GM18909 (cell line): ENCODE measurements at regions not wholly inside any gene's neighbourhood (a gene's known extent, or its start where the extent isn't known, plus 50 kb on each side); places are given as distances from the start of the nearest gene placed in this dataset.

Source experiments
- ATAC-seq: cut with Tn5 transposase; IDR thresholded peaks from one replicate; pipeline ENCODE4 v1.9.1; 2021; ENCODE audit warnings: mild to moderate bottlenecking; ENCODE audit not compliant: unreplicated experiment, poor library complexity

GRCh38 chr6:87820343-87820984, 118.4 kb upstream of the AKIRIN2 start:
- ATAC-seq = no peak

DNA sequence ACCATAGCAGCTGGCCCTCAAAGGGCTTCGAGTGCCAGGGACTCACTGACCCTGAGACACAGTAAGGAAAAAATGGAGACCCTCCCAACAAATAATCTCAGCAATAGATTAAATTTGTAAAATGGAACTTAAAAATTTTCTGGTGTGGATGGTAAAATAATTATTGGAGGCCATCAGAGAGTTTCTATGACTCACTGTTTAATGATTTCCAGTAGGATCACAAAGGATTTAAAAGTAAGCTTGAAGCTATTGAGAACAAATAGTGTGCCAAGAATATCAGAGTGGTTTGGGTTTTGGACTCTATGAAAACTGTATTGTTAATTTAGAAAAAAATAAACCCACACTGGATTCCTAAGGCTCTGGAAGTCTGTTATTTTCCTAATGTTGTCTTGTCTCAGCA, 115.2 kb upstream of the AKIRIN2 start:
- ATAC-seq = no peak

DNA sequence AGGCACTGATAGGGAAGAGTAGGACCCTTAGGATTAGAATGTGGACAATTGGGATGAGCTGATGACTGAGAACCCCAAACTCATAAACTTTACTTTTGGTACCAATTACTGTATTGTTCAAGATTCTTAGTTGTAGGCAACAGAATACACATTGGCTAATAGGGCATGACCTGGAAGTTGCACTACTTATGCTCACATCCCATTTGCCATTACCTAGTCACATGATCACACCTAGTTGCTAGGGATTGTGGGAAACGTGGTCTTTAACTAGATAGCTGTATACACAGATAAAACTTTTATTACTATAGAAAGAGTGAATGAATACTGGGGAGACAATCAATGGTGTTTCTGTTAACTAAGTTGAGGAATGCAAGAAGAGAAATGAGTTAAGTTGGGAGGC, 113.4 kb upstream of the AKIRIN2 start:
- no peak for ATAC-seq

- ATAC-seq = no peak
Observed at GRCh38 chr6:87808005-87808757, 106.1 kb upstream of the AKIRIN2 start.

GRCh38 chr6:87807475-87807874, 105.4 kb upstream of the AKIRIN2 start:
- peak; percentile 83 for ATAC-seq

DNA sequence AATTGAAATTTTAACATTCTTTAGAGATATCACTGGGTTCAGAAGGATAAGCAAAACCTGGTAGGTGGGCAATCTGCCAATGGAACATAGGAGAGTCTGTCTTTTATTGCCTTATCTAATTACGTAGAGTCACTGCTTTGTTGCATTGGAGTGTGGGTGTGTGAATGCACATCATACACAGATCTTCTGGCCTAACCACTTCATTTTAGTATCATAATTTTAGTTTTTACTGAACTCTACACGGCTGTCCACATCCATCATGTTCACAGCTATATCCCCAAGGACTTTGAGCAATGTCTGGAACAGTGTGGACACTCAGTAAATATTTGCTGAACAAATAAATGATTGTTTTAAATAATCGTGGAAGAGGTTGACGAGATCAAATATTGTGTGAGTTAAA, 104.6 kb upstream of the AKIRIN2 start:
- no peak for ATAC-seq

GRCh38 chr6:87806099-87806498, 104.1 kb upstream of the AKIRIN2 start:
- no peak for ATAC-seq

GRCh38 chr6:87803791-87804190, 101.8 kb upstream of the AKIRIN2 start:
- ATAC-seq = no peak

- ATAC-seq = peak; percentile 48
Observed at GRCh38 chr6:87799651-87800050, 97.6 kb upstream of the AKIRIN2 start.

DNA sequence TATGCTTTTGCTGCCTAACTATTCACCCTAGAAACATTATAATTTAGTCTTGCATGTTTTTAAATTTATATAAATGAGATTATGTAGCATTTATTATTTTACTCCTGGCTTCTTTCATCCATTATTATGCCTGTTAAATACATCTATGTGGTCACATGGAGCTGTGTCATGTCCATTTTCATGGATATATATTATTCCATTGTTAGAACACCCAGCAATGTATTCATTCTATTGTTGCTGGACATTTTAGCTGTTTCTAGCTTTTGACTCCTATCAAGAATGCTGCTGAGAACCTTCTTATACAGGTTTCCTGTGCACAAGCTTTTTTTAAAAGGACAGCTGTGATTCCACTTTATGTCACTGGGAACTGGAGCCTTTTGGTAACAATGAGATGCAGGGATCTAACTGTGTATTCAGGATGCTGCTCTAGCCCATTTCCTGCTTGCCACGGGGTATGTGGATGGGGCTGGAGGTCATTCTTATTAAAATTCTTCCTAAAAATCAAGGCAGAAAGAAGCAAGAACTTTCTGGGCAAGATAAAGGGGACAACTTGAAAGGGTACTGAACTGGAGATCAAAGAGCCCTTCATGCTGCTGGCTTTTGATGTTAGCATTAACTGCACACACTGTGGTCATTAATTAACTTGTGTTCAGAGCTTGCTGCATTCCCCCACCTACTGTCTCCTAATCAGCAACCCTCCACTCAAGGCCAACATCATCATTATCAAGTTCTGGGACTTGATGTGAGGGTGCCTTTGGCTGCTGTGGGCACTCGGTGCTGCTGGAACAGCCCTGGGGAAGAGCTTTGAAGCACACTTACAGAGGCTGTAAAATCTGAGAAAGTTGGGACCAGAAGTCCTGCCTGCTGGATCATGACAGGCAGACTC, 96.6 kb upstream of the AKIRIN2 start:
- ATAC-seq = peak; percentile 40

- ATAC-seq = no peak
Observed at GRCh38 chr6:87794922-87795885, 93.2 kb upstream of the AKIRIN2 start.

- ATAC-seq = no peak
Observed at GRCh38 chr6:87793315-87793714, 91.3 kb upstream of the AKIRIN2 start.

- no peak for ATAC-seq
Observed at GRCh38 chr6:87791982-87792381, 89.9 kb upstream of the AKIRIN2 start.

GRCh38 chr6:87791485-87791884, 89.5 kb upstream of the AKIRIN2 start:
- no peak for ATAC-seq

GRCh38 chr6:87791029-87791428, 89.0 kb upstream of the AKIRIN2 start:
- no peak for ATAC-seq

DNA sequence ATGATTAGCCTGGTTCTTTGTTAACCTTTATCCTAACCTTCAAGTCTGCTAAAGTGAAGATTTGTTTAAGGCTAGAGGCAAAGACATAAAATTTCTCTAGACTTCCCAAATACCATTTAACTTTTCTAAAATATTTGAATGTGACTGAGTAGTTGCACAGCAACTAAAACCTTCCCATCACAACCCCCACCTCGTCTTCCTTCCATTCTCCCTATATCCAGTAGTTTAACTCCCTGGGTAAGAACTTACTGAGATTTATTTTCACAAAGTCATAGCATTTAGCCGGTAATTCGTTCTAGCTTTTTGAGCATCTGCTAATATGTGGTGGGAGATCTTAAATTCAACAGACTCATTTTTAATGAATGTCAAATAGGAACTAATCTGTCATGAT, 87.9 kb upstream of the AKIRIN2 start:
- ATAC-seq = no peak

DNA sequence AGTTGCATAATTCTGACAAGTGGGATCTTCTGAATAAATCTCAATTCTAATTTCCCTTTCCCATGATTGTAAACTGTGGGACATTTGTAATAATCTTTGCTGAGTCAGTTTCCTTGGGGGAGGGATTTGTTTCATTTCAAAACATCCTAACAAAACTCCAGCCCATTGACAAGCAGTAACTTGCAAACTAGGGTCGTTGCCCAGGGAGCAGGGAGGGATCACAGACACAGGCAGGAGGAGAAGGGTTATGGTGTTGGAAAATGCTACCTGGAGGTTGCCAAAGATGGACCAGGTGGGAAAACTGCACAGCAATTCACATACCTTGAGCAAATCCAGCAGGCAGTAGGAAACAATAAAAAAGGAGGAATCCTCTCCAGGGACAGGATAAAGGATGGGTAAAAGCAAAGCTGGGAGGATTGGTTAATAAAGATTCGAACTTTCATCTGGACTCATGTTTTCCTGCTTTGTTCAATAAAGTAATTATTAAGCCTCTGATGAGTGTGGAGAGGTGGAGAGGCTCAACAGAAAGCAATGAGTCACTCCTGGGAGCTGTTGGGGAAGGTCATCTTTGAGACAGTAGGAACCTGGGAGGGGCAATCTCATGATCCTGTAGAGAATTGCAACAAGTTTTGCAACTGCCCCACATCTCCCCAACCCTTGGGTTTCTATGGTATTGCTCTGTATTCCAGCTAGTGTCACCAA, 87.3 kb upstream of the AKIRIN2 start:
- no peak for ATAC-seq

DNA sequence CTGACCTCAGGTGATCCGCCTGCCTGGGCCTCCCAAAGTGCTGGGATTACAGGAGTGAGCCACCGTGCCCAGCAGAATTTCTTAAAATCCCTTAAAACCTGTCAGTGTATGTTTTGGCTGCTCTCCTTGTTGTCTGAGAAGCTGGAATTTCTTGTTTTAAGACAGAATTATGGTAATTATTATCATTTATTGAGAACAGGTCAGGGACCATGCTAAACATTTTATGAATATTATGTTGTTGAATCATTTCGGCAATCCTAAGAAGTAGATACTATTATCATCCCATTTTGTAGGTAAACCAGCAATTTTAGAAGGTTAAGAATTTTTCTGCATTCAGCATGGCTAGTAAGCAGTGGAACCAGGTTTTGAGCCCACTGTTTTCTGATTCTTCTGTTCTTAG, 86.1 kb upstream of the AKIRIN2 start:
- no peak for ATAC-seq

- ATAC-seq = no peak
Observed at GRCh38 chr6:87785229-87785862, 83.3 kb upstream of the AKIRIN2 start.
